WTC11 (cell line): ENCODE measurements at regions not wholly inside any gene's neighbourhood (a gene's known extent, or its start where the extent isn't known, plus 50 kb on each side); places are given as distances from the start of the nearest gene placed in this dataset.

Experiments
- ATAC-seq: fragments of 200-7000 bp; cut with Tn5 transposase; 2 replicates; pipeline ENCODE4 v1.10.0; 2021; ENCODE audit warnings: mild to moderate bottlenecking, moderate library complexity
- CTCF ChIA-PET: fragments of 300-600 bp; sonication (Branson Sonifier 250); formaldehyde crosslinking; loops from one replicate; lab custom pipeline; 2021; ENCODE audit warnings: antibody characterized with exemption; lab: Charles Lee
- POLR2A ChIA-PET: fragments of 350-600 bp; sonication (Branson Sonifier 250); formaldehyde crosslinking; loops from one replicate; lab custom pipeline; 2021; ENCODE audit warnings: antibody characterized with exemption; lab: Charles Lee
- DNase-seq: peaks from one replicate; pipeline ENCODE4 v3.0.0; 2021; ENCODE audit warnings: low spot score
- H3K27ac Mint-ChIP-seq: 2 replicates; pipeline ENCODE4 v1.8.0; 2021; ENCODE audit warnings: mixed read lengths
- H3K27me3 Mint-ChIP-seq: 2 replicates; pipeline ENCODE4 v1.8.0; 2021; ENCODE audit warnings: low read depth, mild to moderate bottlenecking, moderate library complexity, mixed read lengths
- H3K36me3 Mint-ChIP-seq: 2 replicates; pipeline ENCODE4 v1.8.0; 2021; ENCODE audit warnings: mixed read lengths
- H3K4me1 Mint-ChIP-seq: 2 replicates; pipeline ENCODE4 v1.8.0; 2022; ENCODE audit warnings: mixed read lengths
- H3K4me3 Mint-ChIP-seq: 2 replicates; pipeline ENCODE4 v1.8.0; 2021; ENCODE audit warnings: mild to moderate bottlenecking, moderate library complexity, mixed read lengths
- H3K9me3 Mint-ChIP-seq: 2 replicates; pipeline ENCODE4 v1.8.0; 2021; ENCODE audit warnings: mixed read lengths
- ELF4 ChIP-seq: sonication (generic); formaldehyde crosslinking; IDR thresholded peaks from 2 replicates; pipeline ENCODE4 v1.8.1; 2022; ENCODE audit warnings: low read depth, mild to moderate bottlenecking, moderate library complexity, missing genetic modification reagents
- FOXJ3 ChIP-seq: sonication (generic); formaldehyde crosslinking; IDR thresholded peaks from 2 replicates; pipeline ENCODE4 v1.9.0; 2021; ENCODE audit warnings: missing genetic modification reagents, mild to moderate bottlenecking, borderline replicate concordance
- GABPB1 ChIP-seq: sonication (generic); formaldehyde crosslinking; IDR thresholded peaks from 2 replicates; pipeline ENCODE4 v1.8.1; 2023; ENCODE audit warnings: mild to moderate bottlenecking, missing genetic modification reagents
- GTF2I ChIP-seq: fragments of 250-450 bp; sonication (Bioruptor Pico); conservative IDR thresholded peaks from 2 replicates; pipeline ENCODE4 v1.4.0; 2021; ENCODE audit warnings: mild to moderate bottlenecking
- JAZF1 ChIP-seq: fragments of 250-450 bp; sonication (Bioruptor Pico); IDR thresholded peaks from 2 replicates; pipeline ENCODE4 v1.9.0; 2021; ENCODE audit warnings: moderate library complexity, mild to moderate bottlenecking, inconsistent platforms
- JUN ChIP-seq: sonication (generic); formaldehyde crosslinking; IDR thresholded peaks from 2 replicates; pipeline ENCODE4 v1.8.0; 2023; ENCODE audit warnings: mild to moderate bottlenecking, missing genetic modification reagents
- KAT7 ChIP-seq: sonication (generic); formaldehyde crosslinking; IDR thresholded peaks from 2 replicates; pipeline ENCODE4 v1.8.1; 2023; ENCODE audit warnings: missing genetic modification reagents, mild to moderate bottlenecking, borderline replicate concordance
- MXD4 ChIP-seq: fragments of 250-450 bp; sonication (Bioruptor Pico); IDR thresholded peaks from 2 replicates; pipeline ENCODE4 v1.8.0; 2021; ENCODE audit warnings: mild to moderate bottlenecking, moderate library complexity, borderline replicate concordance
- NFATC4 ChIP-seq: fragments of 250-450 bp; sonication (Bioruptor Pico); IDR thresholded peaks from 2 replicates; pipeline ENCODE4 v1.9.0; 2021; ENCODE audit warnings: mild to moderate bottlenecking
- NFE2L1 ChIP-seq: sonication (generic); formaldehyde crosslinking; IDR thresholded peaks from 2 replicates; pipeline ENCODE4 v1.8.1; 2023; ENCODE audit warnings: missing genetic modification reagents
- TCF7 ChIP-seq: sonication (generic); formaldehyde crosslinking; IDR thresholded peaks from 2 replicates; pipeline ENCODE4 v1.8.0; 2022; ENCODE audit warnings: mild to moderate bottlenecking, low read depth, missing genetic modification reagents, moderate library complexity
- TEAD4 ChIP-seq: sonication (generic); formaldehyde crosslinking; IDR thresholded peaks from 2 replicates; pipeline ENCODE4 v1.8.0; 2022; ENCODE audit warnings: mild to moderate bottlenecking, missing genetic modification reagents
- ZNF263 ChIP-seq: sonication (generic); formaldehyde crosslinking; IDR thresholded peaks from 2 replicates; pipeline ENCODE4 v1.8.1; 2022; ENCODE audit warnings: low read depth, mild to moderate bottlenecking, moderate library complexity, missing genetic modification reagents
- ZNF317 ChIP-seq: sonication (generic); formaldehyde crosslinking; IDR thresholded peaks from 2 replicates; pipeline ENCODE4 v1.8.1; 2023; ENCODE audit warnings: low read depth, mild to moderate bottlenecking, moderate library complexity, missing genetic modification reagents, borderline replicate concordance
- TF ChIP-seq, protein P1 (sequence below): sonication (generic); formaldehyde crosslinking; IDR thresholded peaks from 2 replicates; pipeline ENCODE4 v1.8.0; 2022; ENCODE audit warnings: mild to moderate bottlenecking, missing genetic modification reagents
- TF ChIP-seq, protein P2 (sequence below): sonication (generic); formaldehyde crosslinking; IDR thresholded peaks from 2 replicates; pipeline ENCODE4 v1.8.1; 2023; ENCODE audit warnings: mild to moderate bottlenecking, missing genetic modification reagents, moderate library complexity
- TF ChIP-seq, protein P3 (sequence below): fragments of 200-600 bp; IDR thresholded peaks from 2 replicates; pipeline ENCODE4 v1.8.0; 2022; ENCODE audit warnings: antibody characterized with exemption
- TF ChIP-seq, protein P4 (sequence below): sonication (generic); formaldehyde crosslinking; IDR thresholded peaks from 2 replicates; pipeline ENCODE4 v1.8.1; 2022; ENCODE audit warnings: mild to moderate bottlenecking, missing genetic modification reagents, moderate library complexity, borderline replicate concordance
- TF ChIP-seq, protein P5 (sequence below): sonication (generic); formaldehyde crosslinking; IDR thresholded peaks from 2 replicates; pipeline ENCODE4 v1.8.1; 2022; ENCODE audit warnings: low read depth, missing genetic modification reagents, borderline replicate concordance
- TF ChIP-seq, protein P6 (sequence below): sonication (generic); formaldehyde crosslinking; IDR thresholded peaks from 2 replicates; pipeline ENCODE4 v1.8.1; 2023; ENCODE audit warnings: mild to moderate bottlenecking, moderate library complexity, missing genetic modification reagents

DNA sequence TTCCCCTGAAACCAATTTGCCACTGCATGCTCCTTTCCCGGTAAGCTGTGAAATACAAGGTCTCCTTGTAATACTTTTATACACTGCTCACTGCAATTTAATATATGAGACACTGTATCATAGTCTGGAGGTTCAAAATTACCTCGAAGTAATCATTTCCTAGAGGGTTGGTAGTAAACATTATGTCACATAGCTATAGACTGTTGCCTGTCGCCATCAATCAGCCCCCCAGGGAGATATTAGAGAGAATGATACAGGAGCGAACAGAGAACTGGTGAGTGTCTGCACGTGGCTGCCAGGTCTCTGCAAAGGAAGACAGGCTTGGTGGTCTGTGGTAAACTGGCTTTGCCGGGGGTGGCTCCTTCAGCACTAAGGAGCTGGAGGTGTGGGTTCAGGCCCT is 165.5 kb upstream of the WSCD2 start:
- Mint-ChIP-seq H3K9me3 (peaks cover 7% of the 10 kb centered on the region), H3K27me3 (peaks cover 6% of the 10 kb centered on the region), H3K36me3 (no peaks in the 10 kb centered on the region), H3K27ac (no peak overlapping the region), H3K4me3 (no peak overlapping the region)
- CTCF ChIA-PET: interaction anchor here (1.8 kb wide), 1 partner anchor 29 kb away, joined by 4 read pairs; no protein-coding TSS in a partner anchor
- POLR2A ChIA-PET: no interaction called here
- TF ChIP-seq, protein P1, sequence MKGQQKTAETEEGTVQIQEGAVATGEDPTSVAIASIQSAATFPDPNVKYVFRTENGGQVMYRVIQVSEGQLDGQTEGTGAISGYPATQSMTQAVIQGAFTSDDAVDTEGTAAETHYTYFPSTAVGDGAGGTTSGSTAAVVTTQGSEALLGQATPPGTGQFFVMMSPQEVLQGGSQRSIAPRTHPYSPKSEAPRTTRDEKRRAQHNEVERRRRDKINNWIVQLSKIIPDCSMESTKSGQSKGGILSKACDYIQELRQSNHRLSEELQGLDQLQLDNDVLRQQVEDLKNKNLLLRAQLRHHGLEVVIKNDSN: no peak
- TF ChIP-seq, all 79 proteins: peak for 0
- DNase-seq (no peak), ATAC-seq (no peak)
- no peaks in the 10 kb centered on the region for H3K4me1 Mint-ChIP-seq

DNA sequence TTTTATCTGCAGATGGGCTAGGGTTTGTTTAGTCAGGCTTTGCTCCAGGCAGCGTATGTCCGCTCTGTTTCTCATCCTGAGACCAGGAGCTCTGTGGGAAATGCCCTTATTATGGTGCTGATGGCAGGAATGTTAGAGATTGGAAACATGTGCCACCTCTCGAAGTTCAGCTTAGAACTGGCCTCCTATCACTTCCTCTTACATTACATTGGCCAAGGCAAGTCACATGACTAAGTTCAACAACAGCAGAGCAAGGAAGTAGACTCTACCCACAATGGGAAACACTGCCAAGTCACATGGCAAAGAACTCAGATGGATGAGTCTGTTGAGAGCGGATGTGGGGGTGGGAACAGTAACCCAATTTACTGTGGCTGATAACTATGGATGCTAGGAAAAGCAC is 161.9 kb upstream of the WSCD2 start:
- Mint-ChIP-seq H3K4me3 (no peak overlapping the region), H3K9me3 (peaks cover 3% of the 10 kb centered on the region; the same call in 1 of the 2 replicates), H3K27ac (no peak overlapping the region), H3K27me3 (peaks cover 5% of the 10 kb centered on the region; the same call in 1 of the 2 replicates), H3K36me3 (no peaks in the 10 kb centered on the region), H3K4me1 (no peaks in the 10 kb centered on the region)
- TF ChIP-seq JAZF1 (CRISPR knock-in tag): no peak
- TF ChIP-seq, protein P2, sequence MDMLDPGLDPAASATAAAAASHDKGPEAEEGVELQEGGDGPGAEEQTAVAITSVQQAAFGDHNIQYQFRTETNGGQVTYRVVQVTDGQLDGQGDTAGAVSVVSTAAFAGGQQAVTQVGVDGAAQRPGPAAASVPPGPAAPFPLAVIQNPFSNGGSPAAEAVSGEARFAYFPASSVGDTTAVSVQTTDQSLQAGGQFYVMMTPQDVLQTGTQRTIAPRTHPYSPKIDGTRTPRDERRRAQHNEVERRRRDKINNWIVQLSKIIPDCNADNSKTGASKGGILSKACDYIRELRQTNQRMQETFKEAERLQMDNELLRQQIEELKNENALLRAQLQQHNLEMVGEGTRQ (CRISPR knock-in tag): peak; percentile 27; the same call in 1 of the 2 replicates
- TF ChIP-seq NFATC4 (CRISPR knock-in tag): no peak
- TF ChIP-seq JUN (CRISPR knock-in tag): no peak
- TF ChIP-seq ZNF263 (CRISPR knock-in tag): no peak
- ATAC-seq (no peak), DNase-seq (no peak)
- ChIA-PET CTCF (interaction anchor here (0.8 to 1.1 kb wide), 2 partner anchors 9 to 55 kb away, joined by 3 to 4 read pairs; no protein-coding TSS in a partner anchor), POLR2A (no interaction called here)

DNA sequence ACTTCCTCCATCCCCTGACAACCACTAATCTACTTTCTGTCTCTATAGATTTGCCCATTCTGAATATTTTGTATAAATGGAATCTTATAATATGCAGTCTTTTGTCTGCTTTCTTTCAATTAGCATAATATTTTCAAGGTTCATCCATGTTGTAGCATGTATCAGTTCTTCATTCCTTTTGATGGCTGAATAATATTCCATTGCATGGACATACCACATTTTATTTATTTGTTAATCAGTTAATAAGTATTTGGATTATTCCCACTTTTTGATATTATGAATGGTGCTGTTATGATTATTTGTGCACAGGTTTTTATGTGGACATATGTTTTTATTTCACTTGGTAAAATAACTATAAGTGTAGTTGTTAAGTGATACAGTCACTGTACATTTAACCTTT is 155.1 kb upstream of the WSCD2 start:
- Mint-ChIP-seq H3K27ac (no peak overlapping the region), H3K36me3 (0 out of 2 replicates have a peak, but pooled peaks cover 6% of the 10 kb centered on the region), H3K9me3 (peaks cover 24% of the 10 kb centered on the region), H3K27me3 (peaks cover 10% of the 10 kb centered on the region), H3K4me3 (no peak overlapping the region), H3K4me1 (no peaks in the 10 kb centered on the region)
- TF ChIP-seq MXD4 (no peak), NFE2L1 (CRISPR knock-in tag) (no peak), TCF7 (no peak), GTF2I (CRISPR knock-in tag) (peak; percentile 40; the same call in 1 of the 2 replicates), ZNF317 (CRISPR knock-in tag) (no peak)
- TF ChIP-seq, protein P3, sequence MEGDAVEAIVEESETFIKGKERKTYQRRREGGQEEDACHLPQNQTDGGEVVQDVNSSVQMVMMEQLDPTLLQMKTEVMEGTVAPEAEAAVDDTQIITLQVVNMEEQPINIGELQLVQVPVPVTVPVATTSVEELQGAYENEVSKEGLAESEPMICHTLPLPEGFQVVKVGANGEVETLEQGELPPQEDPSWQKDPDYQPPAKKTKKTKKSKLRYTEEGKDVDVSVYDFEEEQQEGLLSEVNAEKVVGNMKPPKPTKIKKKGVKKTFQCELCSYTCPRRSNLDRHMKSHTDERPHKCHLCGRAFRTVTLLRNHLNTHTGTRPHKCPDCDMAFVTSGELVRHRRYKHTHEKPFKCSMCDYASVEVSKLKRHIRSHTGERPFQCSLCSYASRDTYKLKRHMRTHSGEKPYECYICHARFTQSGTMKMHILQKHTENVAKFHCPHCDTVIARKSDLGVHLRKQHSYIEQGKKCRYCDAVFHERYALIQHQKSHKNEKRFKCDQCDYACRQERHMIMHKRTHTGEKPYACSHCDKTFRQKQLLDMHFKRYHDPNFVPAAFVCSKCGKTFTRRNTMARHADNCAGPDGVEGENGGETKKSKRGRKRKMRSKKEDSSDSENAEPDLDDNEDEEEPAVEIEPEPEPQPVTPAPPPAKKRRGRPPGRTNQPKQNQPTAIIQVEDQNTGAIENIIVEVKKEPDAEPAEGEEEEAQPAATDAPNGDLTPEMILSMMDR: no peak
- DNase-seq (no peak), ATAC-seq (no peak)
- POLR2A ChIA-PET: no interaction called here
- CTCF ChIA-PET: no interaction called here

DNA sequence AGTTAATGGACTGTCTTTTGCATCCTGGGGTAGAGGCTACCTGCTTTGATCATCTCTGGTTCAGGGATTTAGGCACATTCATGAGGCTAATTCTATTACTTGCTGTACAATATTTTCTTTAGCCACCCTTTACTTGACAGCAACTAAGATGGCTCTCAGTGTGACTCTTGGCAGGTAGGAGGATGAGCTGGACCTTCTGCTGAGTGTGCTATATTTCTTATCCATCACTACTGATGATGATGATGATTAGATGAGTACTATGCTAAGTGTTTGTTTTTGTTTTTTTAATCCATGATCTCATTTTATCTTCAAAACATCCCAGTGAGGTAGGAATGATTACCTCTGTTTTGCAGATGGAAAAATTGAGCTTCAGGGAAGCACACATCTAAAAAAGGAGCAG is 152.8 kb upstream of the WSCD2 start:
- H3K36me3 Mint-ChIP-seq: 0 out of 2 replicates have a peak, but pooled peaks cover 6% of the 10 kb centered on the region

More for the DNA sequence above, 152.8 kb upstream of the WSCD2 start:
- Mint-ChIP-seq H3K9me3 (peaks cover 24% of the 10 kb centered on the region), H3K4me1 (no peaks in the 10 kb centered on the region), H3K27me3 (peaks cover 11% of the 10 kb centered on the region), H3K4me3 (no peak overlapping the region), H3K27ac (no peak overlapping the region)
- ChIA-PET POLR2A (no interaction called here), CTCF (interaction anchor here (0.7 kb wide), 1 partner anchor 9 kb away, joined by 3 read pairs; no protein-coding TSS in a partner anchor)
- ATAC-seq: no peak
- TF ChIP-seq ELF4 (CRISPR knock-in tag) (no peak), GABPB1 (CRISPR knock-in tag) (no peak), TEAD4 (CRISPR knock-in tag) (no peak), KAT7 (CRISPR knock-in tag) (no peak), FOXJ3 (no peak)
- TF ChIP-seq, protein P4, sequence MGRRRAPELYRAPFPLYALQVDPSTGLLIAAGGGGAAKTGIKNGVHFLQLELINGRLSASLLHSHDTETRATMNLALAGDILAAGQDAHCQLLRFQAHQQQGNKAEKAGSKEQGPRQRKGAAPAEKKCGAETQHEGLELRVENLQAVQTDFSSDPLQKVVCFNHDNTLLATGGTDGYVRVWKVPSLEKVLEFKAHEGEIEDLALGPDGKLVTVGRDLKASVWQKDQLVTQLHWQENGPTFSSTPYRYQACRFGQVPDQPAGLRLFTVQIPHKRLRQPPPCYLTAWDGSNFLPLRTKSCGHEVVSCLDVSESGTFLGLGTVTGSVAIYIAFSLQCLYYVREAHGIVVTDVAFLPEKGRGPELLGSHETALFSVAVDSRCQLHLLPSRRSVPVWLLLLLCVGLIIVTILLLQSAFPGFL (CRISPR knock-in tag): no peak
- TF ChIP-seq, protein P5, sequence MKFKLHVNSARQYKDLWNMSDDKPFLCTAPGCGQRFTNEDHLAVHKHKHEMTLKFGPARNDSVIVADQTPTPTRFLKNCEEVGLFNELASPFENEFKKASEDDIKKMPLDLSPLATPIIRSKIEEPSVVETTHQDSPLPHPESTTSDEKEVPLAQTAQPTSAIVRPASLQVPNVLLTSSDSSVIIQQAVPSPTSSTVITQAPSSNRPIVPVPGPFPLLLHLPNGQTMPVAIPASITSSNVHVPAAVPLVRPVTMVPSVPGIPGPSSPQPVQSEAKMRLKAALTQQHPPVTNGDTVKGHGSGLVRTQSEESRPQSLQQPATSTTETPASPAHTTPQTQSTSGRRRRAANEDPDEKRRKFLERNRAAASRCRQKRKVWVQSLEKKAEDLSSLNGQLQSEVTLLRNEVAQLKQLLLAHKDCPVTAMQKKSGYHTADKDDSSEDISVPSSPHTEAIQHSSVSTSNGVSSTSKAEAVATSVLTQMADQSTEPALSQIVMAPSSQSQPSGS (CRISPR knock-in tag): no peak
- TF ChIP-seq, protein P6, sequence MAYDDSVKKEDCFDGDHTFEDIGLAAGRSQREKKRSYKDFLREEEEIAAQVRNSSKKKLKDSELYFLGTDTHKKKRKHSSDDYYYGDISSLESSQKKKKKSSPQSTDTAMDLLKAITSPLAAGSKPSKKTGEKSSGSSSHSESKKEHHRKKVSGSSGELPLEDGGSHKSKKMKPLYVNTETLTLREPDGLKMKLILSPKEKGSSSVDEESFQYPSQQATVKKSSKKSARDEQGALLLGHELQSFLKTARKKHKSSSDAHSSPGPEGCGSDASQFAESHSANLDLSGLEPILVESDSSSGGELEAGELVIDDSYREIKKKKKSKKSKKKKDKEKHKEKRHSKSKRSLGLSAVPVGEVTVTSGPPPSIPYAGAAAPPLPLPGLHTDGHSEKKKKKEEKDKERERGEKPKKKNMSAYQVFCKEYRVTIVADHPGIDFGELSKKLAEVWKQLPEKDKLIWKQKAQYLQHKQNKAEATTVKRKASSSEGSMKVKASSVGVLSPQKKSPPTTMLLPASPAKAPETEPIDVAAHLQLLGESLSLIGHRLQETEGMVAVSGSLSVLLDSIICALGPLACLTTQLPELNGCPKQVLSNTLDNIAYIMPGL: no peak
- DNase-seq: no peak
